ENCODE measurements at regions not wholly inside any gene's neighbourhood (a gene's known extent, or its start where the extent isn't known, plus 50 kb on each side); places are given as distances from the start of the nearest gene placed in this dataset.

DNA sequence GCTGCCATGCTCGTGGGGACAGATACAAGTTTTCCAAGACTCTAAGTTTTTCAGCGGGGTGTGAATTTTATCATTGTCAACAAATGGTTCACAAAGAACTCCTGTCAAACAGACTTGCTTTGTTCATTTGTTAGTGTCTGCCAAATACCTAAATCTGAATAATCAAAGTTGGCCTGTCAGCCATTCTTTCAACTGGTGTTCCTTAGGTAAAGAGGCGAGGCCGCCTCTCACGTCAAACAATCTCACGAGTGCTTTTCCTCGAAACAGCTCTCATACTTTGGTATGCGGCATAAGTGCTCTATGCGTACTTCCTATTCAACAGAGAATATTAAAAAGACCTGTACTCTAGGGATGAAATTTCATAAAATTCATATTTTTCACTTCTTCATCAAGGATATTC lies 51.4 kb upstream of the KANK4 start:
- DNase-seq (ENCODE audit: low read depth) = no peak

DNA sequence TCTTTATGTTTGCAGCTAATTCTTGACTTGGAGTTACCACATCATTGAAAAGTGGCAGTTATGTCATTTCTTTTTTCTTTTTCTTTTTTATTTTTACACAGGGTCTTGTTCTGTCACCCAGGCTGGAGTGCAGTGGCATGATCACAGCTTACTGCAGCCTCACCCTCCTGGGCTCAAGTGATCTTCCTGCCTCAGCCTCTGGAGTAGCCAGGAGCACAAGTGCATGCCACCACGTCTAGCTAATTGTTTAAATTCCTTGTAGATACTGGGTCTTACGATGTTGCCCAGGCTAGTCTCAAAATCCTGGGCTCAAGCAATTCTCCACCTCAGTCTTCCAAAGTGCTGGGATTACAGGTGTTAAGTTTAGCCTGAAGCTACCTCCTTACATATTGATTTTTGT lies 52.1 kb upstream of the KANK4 start:
- DNase-seq (ENCODE audit: low read depth) = no peak

DNA sequence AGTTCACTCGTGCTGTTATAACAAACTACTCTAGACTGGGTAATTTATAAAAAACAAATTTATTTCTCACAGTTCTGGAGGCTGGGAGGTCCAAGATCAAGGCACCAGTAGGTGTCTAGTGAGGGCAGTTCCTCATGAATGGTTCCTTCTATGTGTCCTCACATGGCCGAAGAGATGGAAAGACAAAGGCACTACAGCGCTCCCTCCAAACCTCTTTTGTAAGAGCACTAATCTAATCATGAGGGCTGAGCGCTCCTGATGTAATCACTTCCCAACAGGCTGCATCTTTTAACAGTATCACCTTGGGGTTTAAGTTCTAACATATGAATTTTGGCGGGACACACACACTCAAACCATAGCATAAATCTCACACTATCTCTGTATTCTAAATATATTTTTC lies 54.0 kb upstream of the KANK4 start:
- DNase-seq (ENCODE audit: low read depth) = no peak

DNA sequence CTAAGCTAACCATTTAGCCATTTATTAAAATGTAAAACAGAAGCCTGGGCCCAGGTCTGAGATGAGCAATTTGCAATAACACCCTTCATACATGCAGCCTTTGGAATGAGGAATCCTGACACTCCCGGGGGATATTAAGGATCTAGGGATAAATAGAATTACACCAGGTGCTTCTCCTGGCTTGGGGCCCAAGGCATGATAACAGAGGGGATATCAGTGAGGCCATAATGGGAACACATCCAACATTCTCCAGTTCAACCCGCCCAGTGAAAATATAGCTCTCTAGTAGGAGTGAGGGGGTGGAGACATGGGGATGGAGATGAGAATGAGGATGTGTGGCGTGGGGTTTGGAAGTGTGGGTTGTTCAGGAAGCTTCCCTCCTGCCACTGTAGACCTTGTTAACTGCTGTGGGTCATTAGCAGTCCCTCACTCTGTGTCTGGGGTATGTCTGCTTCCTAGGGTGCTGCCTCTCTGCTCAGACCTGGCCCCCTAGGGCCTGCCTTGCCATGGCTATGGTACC lies 57.9 kb upstream of the KANK4 start:
- DNase-seq (ENCODE audit: low read depth) = no peak

DNA sequence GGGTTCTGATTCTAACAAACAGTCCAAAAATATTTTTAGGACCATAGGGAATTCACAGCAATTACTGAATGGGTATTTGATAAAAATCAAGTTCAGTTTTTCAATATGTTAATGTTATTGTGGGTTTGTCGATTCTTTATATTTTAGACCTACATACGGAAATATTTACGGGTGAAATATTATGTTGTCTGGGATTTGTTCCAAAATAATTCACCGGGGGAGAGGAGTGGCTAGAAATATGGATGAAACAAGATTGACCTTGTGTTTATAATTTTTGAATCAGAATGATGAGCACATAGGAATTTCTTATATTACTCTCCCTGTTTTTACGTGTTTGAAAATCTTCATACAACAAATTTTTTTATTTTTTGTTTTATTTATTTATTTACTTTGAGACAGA lies 56.7 kb upstream of the USP1 start:
- no peak for DNase-seq (ENCODE audit: low read depth)

- no peak for DNase-seq (ENCODE audit: low read depth)
These were observed 54.8 kb upstream of the USP1 start for GRCh38 chr1:62381831-62382657.

DNA sequence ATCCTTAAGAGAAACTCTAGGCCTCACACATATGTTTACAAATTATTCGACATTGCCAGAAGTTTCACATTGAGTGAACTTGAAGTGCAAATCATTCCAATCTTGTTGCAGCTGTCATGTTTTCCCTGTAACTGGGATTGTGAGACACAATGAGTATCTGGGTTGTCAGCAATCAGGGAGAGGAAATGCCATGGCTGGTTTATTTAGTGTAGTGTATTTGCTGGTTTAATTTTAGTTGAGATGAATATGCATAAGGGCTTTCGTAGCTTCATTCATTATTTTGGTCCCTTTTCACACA lies 54.2 kb upstream of the USP1 start:
- DNase-seq (ENCODE audit: low read depth) = no peak

DNA sequence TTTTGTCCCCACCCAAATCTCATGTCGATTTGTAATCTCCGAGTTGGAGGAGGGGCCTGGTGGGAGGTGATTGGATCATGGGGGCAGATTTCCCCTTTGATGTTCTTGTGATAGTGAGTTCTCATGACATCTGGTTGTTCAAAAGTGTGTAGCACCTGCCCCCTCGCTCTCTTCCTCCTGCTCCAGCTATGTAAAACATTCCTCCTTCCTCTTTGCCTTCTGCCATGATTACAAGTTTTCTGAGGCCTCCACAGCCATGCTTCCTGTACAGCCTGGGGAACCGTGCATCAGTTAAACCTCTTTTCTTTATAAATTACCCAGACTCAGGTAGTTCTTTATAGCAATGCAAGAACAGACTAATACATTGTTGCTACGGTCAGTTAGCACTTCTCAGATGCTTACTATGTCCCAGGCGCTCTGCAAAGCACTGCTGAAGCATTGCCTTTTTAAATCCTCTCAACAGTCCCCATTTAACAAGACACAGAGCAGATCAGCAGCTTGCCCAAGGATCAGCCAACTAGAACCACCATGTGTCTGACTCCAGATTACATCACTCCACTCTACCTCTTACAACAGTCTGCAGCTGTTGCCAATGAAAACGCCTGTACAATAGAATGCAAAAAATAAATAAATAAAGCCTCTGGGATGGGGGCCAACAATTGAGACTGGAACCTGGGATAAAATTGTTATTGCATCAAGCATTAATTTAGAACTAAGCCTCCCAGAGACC lies 52.4 kb upstream of the USP1 start:
- DNase-seq (ENCODE audit: low read depth) = peak; percentile 59

GRCh38 chr1:62385923-62386322 lies 50.9 kb upstream of the USP1 start:
- DNase-seq (ENCODE audit: low read depth) = no peak

- no peak for DNase-seq (ENCODE audit: low read depth)
These were observed 50.3 kb upstream of the USP1 start for GRCh38 chr1:62386351-62387121.

Measured in HS-5 (cell line).